ENCODE measurements at regions not wholly inside any gene's neighbourhood (a gene's known extent, or its start where the extent isn't known, plus 50 kb on each side); places are given as distances from the start of the nearest gene placed in this dataset.

DNA sequence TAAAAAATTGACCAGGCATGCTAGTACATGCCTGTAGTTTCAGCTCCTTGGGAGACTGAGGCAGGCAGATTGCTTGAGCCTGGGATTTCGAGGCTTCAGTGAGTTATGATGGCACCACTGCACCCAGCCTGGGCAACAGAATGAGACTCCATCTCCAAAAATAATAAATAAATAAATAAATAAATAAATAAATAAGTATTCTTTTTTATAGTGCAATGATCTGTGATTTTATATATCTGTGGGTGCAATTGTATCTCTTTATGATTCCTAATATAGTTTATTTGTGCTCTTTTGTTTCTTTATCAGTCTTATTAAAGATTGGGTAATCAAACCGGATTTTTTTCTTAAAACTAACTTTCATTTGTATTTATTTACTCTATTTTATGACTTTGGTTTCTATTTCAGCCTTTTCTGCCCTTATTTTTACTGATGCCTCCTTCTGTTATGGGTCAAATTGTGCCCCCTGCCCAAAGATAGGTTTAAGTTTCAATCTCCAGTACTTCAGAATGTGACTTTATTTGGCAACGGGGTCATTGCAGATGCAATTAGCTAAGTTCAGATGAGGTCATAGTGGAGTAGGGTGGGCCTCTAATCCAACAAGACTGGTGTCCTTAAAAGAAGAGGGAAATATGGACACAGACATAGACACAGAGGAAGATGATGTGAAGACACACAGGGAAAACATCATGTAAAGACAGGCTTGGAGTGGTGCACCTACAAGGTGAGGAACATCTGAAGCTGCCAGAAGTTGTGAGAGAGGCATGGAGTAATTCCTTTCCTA, 74.9 kb upstream of the CDC42BPA start:
- ATAC-seq (no peak), DNase-seq (ENCODE audit: low read depth, low spot score) (no peak)
- ChIA-PET POLR2A (no interaction called here), CTCF (no interaction called here)
- H3K27me3 ChIP-seq (ENCODE audit: control insufficient read depth, insufficient read depth, low read length): no peaks in the 10 kb centered on the region
- H3K27ac ChIP-seq (ENCODE audit: low read length): no peak overlapping the region
- H3K4me1 ChIP-seq (ENCODE audit: control insufficient read depth, insufficient read depth, low read length): no peaks in the 10 kb centered on the region
- H3K36me3 ChIP-seq (ENCODE audit: control insufficient read depth, insufficient read depth, low read length): no peaks in the 10 kb centered on the region
- no peaks in the 10 kb centered on the region for H3K9me3 ChIP-seq (ENCODE audit: control insufficient read depth, insufficient read depth, low read depth, low read length)
- intact Hi-C loops (cut with micrococcal nuclease; ENCODE audit: unreplicated experiment): no loop called here
- TF ChIP-seq POLR2AphosphoS5 (IDR thresholded peaks at IDR 0.05; ENCODE audit: low read depth, low read length) (no peak), SIN3A (IDR thresholded peaks at IDR 0.05; ENCODE audit: borderline replicate concordance, insufficient read depth, low read depth, low read length) (no peak), TCF7L2 (IDR thresholded peaks at IDR 0.05; ENCODE audit: low read depth, low read length) (no peak)
- TF ChIP-seq, protein P1, sequence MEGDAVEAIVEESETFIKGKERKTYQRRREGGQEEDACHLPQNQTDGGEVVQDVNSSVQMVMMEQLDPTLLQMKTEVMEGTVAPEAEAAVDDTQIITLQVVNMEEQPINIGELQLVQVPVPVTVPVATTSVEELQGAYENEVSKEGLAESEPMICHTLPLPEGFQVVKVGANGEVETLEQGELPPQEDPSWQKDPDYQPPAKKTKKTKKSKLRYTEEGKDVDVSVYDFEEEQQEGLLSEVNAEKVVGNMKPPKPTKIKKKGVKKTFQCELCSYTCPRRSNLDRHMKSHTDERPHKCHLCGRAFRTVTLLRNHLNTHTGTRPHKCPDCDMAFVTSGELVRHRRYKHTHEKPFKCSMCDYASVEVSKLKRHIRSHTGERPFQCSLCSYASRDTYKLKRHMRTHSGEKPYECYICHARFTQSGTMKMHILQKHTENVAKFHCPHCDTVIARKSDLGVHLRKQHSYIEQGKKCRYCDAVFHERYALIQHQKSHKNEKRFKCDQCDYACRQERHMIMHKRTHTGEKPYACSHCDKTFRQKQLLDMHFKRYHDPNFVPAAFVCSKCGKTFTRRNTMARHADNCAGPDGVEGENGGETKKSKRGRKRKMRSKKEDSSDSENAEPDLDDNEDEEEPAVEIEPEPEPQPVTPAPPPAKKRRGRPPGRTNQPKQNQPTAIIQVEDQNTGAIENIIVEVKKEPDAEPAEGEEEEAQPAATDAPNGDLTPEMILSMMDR (IDR thresholded peaks at IDR 0.05): no peak
- TF ChIP-seq, protein P2, sequence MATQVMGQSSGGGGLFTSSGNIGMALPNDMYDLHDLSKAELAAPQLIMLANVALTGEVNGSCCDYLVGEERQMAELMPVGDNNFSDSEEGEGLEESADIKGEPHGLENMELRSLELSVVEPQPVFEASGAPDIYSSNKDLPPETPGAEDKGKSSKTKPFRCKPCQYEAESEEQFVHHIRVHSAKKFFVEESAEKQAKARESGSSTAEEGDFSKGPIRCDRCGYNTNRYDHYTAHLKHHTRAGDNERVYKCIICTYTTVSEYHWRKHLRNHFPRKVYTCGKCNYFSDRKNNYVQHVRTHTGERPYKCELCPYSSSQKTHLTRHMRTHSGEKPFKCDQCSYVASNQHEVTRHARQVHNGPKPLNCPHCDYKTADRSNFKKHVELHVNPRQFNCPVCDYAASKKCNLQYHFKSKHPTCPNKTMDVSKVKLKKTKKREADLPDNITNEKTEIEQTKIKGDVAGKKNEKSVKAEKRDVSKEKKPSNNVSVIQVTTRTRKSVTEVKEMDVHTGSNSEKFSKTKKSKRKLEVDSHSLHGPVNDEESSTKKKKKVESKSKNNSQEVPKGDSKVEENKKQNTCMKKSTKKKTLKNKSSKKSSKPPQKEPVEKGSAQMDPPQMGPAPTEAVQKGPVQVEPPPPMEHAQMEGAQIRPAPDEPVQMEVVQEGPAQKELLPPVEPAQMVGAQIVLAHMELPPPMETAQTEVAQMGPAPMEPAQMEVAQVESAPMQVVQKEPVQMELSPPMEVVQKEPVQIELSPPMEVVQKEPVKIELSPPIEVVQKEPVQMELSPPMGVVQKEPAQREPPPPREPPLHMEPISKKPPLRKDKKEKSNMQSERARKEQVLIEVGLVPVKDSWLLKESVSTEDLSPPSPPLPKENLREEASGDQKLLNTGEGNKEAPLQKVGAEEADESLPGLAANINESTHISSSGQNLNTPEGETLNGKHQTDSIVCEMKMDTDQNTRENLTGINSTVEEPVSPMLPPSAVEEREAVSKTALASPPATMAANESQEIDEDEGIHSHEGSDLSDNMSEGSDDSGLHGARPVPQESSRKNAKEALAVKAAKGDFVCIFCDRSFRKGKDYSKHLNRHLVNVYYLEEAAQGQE (IDR thresholded peaks at IDR 0.05; ENCODE audit: insufficient read depth in 1 of 2, low read depth in 2 of 2, low read length in 1 of 2): no peak
- H3K4me3 ChIP-seq (ENCODE audit: low read depth in 2 of 2, low read length in 2 of 2): no peak overlapping the region
- BruUV-seq (replicated peaks): no TSS peak
- in situ Hi-C loops (cut with HindIII; ENCODE audit: low pct_unique_long_range_greater_than_20kb, low sequenced_read_pairs): no loop called here

DNA sequence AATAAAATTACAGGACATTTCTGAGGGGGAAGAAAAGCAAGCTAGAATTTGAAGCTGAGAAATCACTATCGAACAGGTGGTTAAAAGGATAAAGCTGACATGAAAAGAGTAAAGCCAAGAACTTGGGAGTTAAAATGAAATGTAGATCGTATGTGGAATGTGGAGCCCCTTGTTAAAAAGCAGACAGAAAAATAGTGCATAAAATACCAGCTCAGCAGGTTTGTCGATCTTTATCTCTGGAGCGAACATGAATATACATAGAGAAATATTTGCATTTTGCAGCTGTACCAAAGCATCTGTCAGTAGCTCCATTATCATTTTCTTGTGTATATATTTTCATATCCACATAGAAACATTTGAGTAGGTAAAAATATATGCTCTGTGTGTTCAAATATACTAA, 73.6 kb upstream of the CDC42BPA start:
- intact Hi-C loops (cut with micrococcal nuclease; ENCODE audit: unreplicated experiment): no loop called here
- in situ Hi-C loops (cut with HindIII; ENCODE audit: low pct_unique_long_range_greater_than_20kb, low sequenced_read_pairs): no loop called here
- ChIA-PET CTCF (interaction anchor here (0.7 kb wide), 1 partner anchor 91 kb away, joined by 3 read pairs; no protein-coding TSS in a partner anchor), POLR2A (no interaction called here)
- TF ChIP-seq, protein P1 (IDR thresholded peaks at IDR 0.05): no peak
- TF ChIP-seq SIN3A (IDR thresholded peaks at IDR 0.05; ENCODE audit: borderline replicate concordance, insufficient read depth, low read depth, low read length) (no peak), POLR2AphosphoS5 (IDR thresholded peaks at IDR 0.05; ENCODE audit: low read depth, low read length) (no peak), TCF7L2 (IDR thresholded peaks at IDR 0.05; ENCODE audit: low read depth, low read length) (no peak)
- TF ChIP-seq, protein P2 (IDR thresholded peaks at IDR 0.05; ENCODE audit: insufficient read depth in 1 of 2, low read depth in 2 of 2, low read length in 1 of 2): no peak
- Histone ChIP-seq H3K4me1 (ENCODE audit: control insufficient read depth, insufficient read depth, low read length) (no peaks in the 10 kb centered on the region), H3K27ac (ENCODE audit: low read length) (no peak overlapping the region), H3K4me3 (ENCODE audit: low read depth in 2 of 2, low read length in 2 of 2) (no peak overlapping the region), H3K36me3 (ENCODE audit: control insufficient read depth, insufficient read depth, low read length) (no peaks in the 10 kb centered on the region), H3K27me3 (ENCODE audit: control insufficient read depth, insufficient read depth, low read length) (no peaks in the 10 kb centered on the region), H3K9me3 (ENCODE audit: control insufficient read depth, insufficient read depth, low read depth, low read length) (no peaks in the 10 kb centered on the region)
- BruUV-seq (replicated peaks): no TSS peak
- ATAC-seq (no peak), DNase-seq (ENCODE audit: low read depth, low spot score) (no peak)
